ENCODE measurements at regions not wholly inside any gene's neighbourhood (a gene's known extent, or its start where the extent isn't known, plus 50 kb on each side); places are given as distances from the start of the nearest gene placed in this dataset.

DNA sequence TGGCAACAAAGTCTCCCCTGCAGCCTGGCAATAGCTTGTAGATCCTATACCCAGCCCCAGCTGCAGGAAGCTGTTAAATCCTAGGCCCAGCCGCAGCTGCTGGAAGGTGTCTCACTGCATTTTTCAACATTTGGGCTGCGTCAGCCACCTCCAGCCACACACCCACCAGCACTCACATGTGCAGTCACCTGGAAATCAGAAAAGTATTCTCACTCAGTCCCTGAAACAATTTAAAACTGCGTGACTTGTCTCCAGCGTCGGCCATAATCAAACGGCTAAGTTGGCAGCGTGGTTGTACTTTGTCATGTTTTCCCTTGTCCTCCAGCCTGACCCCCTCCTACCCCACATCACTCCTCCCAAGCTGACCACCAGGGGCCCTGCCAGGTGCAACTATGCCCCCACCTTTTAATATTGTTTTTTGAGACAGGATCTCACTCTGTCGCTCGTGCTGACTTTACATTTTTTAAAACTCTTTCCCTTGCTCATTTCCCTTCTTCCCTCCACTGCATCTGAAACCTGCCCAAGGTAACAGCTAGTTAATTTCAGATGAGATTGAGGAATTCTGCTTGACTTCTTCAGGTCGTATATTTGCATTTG lies 97.2 kb upstream of the FRG1 start:
- H3K4me1 ChIP-seq (ENCODE audit: control insufficient read depth, insufficient read depth, low read length) = no peaks in the 10 kb centered on the region
- no peak overlapping the region for H3K18ac ChIP-seq (ENCODE audit: low read depth, low read length)
- ATAC-seq (ENCODE audit: low read depth) (no peak), DNase-seq (no peak)
- H3K79me1 ChIP-seq (ENCODE audit: low read depth in 1 of 2, low read length in 2 of 2) = no peaks in the 10 kb centered on the region
- H3K56ac ChIP-seq (ENCODE audit: extremely low read depth, insufficient read depth, low read length) = no peak overlapping the region
- no peaks in the 10 kb centered on the region for H3K36me3 ChIP-seq (ENCODE audit: control insufficient read depth, insufficient read depth, low read length)
- no peak overlapping the region for H3K4ac ChIP-seq (ENCODE audit: low read depth, low read length)
- peaks cover 23% of the 10 kb centered on the region for H3K9me3 ChIP-seq (ENCODE audit: control insufficient read depth, insufficient read depth, low read length)
- POLR2A ChIA-PET (ENCODE audit: unreplicated experiment) = no interaction called here
- no TSS peak for BruUV-seq (replicated peaks)
- no peak overlapping the region for H4K5ac ChIP-seq (ENCODE audit: low read depth, low read length)
- in situ Hi-C loops (cut with MboI; ENCODE audit: low sequenced_read_pairs) = no loop called here
- intact Hi-C loops (cut with micrococcal nuclease) = no loop called here
- H3K23ac ChIP-seq (ENCODE audit: low read depth, low read length) = no peak overlapping the region
- WGBS, 2 experiments (ENCODE audit: extremely low coverage in 2 of 2, insufficient read length in 1 of 2) = 77% methylated on average over 5 of the region's 10 CpGs; no CpG with 5 or more reads in 1 of the 2 experiments
- no peaks in the 10 kb centered on the region for H3K9me1 ChIP-seq (ENCODE audit: insufficient read depth, low read length)
- H2AK9ac ChIP-seq (replicated peaks; ENCODE audit: low read depth, low read length, poor library complexity) = no peak overlapping the region
- dilution Hi-C loops (cut with HindIII; ENCODE audit: low sequenced_read_pairs, unreplicated experiment) = no loop called here
- CTCF ChIA-PET = no interaction called here
- no peak overlapping the region for H2BK20ac ChIP-seq (ENCODE audit: low read depth, low read length)
- no peak overlapping the region for H4K8ac ChIP-seq (ENCODE audit: low read depth in 2 of 2, low read length in 2 of 2)
- no peak overlapping the region for H4K91ac ChIP-seq (ENCODE audit: insufficient read depth, low read depth, low read length)
- TF ChIP-seq SMC3 (IDR thresholded peaks at IDR 0.05; ENCODE audit: low read depth, low read length) = no peak
- no peak for TF ChIP-seq POLR2A (IDR thresholded peaks at IDR 0.05; ENCODE audit: low read depth, low read length)
- TF ChIP-seq BHLHE40 (IDR thresholded peaks at IDR 0.05; ENCODE audit: low read depth, low read length) = no peak
- TF ChIP-seq MAZ (IDR thresholded peaks at IDR 0.05; ENCODE audit: borderline replicate concordance, low read depth, low read length) = no peak
- no peak overlapping the region for H2BK120ac ChIP-seq (ENCODE audit: low read depth, low read length)
- no peaks in the 10 kb centered on the region for H3K27me3 ChIP-seq (ENCODE audit: control insufficient read depth, insufficient read depth, low read length)
- no peak overlapping the region for H2AFZ ChIP-seq (replicated peaks; ENCODE audit: low read length, poor library complexity)
- H3K27ac ChIP-seq (ENCODE audit: insufficient read depth, low read length) = no peak overlapping the region
- H3K4me3 ChIP-seq (ENCODE audit: insufficient read depth, low read depth, low read length) = no peak overlapping the region
- H2BK5ac ChIP-seq (ENCODE audit: low read depth, low read length, poor library complexity, severe bottlenecking) = no peak overlapping the region
- H2AK5ac ChIP-seq (ENCODE audit: low read depth, low read length) = no peak overlapping the region
- no peak overlapping the region for H3K9ac ChIP-seq (ENCODE audit: low read depth, low read length)
- H3K4me2 ChIP-seq (ENCODE audit: low read depth, low read length) = no peak overlapping the region
- no peak overlapping the region for H2BK15ac ChIP-seq (ENCODE audit: low read depth, low read length)
- no peaks in the 10 kb centered on the region for H4K20me1 ChIP-seq (ENCODE audit: insufficient read depth, low read length)
- no peak overlapping the region for H3K14ac ChIP-seq (replicated peaks; ENCODE audit: low read depth, low read length)

Measured in IMR-90 (cell line).